ENCODE measurements at regions not wholly inside any gene's neighbourhood (a gene's known extent, or its start where the extent isn't known, plus 50 kb on each side); places are given as distances from the start of the nearest gene placed in this dataset.
"Not testable (repeated sequence)": the region's sequence is repeated elsewhere in the genome, so short reads cannot be mapped to it uniquely, and the experiment has no call there.

DNA sequence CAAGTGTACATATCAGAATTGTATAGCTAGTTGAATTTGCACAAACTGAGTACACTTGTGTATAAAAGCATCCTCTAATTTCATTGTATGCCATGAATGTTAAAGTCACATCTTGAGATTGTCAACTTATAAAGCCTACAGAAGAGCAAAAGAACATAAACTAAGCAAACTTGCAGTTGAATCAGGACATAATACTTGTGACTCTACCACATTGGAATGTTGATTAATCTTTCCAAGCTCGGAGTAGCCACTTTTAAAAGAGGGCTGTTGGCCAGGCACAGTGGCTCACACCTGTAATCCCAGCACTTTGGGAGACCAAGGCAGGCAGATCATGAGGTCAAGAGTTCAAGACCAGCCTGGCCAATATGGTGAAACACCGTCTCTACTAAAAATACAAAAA, 1220.8 kb upstream of the B3GALT2 start:
- DNase-seq (ENCODE audit: extremely low read depth, low read depth): not testable (repeated sequence)

- DNase-seq (ENCODE audit: extremely low read depth, low read depth): no peak
Measured at GRCh38 chr1:194394676-194395075, 1208.3 kb upstream of the B3GALT2 start.

DNA sequence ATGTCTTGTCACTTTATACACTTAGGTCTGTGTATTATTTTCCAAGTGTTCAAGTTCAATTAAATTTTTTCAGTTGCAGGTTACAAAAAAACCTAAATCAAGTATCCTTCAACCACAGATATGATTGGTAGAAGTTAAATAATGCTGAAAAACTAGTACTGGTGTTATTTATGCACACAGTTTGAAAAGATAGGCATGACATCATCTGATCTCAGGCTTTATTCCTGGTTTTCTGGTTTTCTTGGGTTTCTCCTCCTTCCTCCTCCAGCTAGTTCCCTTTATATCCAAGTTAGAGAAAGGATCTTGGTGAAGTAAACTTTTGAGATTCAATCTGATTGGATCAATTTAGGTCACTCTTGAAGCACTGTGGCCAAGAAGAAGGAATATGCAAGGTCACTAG, 1201.1 kb upstream of the B3GALT2 start:
- DNase-seq (ENCODE audit: extremely low read depth, low read depth): no peak

GRCh38 chr1:194378517-194378916, 1192.1 kb upstream of the B3GALT2 start:
- no peak for DNase-seq (ENCODE audit: extremely low read depth, low read depth)

DNA sequence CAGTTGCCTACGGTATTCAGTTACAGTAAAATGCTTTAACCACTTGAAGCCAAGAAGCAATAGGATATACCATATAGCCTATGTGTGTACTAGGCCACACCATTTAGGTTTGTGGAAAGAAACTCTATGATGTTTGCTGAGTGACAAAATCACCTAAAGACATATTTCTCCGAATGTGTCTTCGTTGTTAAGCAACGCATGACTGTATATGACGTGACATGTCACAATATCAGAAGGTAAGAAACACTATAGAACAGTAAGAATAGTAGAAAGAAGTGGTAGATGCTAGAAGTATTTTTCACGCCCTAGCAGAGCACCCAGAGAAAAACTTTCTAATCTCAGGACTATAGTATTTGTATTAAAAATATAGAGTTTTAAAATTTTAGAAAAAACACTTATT, 1188.2 kb upstream of the B3GALT2 start:
- DNase-seq (ENCODE audit: extremely low read depth, low read depth): no peak

DNA sequence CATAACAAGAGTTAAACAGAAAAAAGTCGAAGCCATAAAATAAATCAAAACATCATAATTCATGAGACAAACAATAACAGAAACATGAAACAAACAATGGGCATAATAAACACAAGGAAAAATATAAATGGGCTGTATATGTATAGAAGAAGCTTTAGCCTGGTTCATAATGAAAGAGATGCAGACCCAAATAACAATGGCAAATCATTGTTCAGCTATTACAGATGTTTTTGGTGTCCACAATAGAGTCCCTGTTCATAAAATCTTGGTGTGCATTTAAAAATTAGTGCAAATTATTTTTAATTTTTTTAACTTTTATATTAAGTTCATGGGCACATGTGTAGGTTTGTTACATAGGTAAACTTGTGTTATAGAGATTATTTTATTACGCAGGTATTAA, 1185.9 kb upstream of the B3GALT2 start:
- DNase-seq (ENCODE audit: extremely low read depth, low read depth): no peak

GRCh38 chr1:194369622-194370021, 1183.2 kb upstream of the B3GALT2 start:
- DNase-seq (ENCODE audit: extremely low read depth, low read depth): no peak

GRCh38 chr1:194369060-194369459, 1182.6 kb upstream of the B3GALT2 start:
- no peak for DNase-seq (ENCODE audit: extremely low read depth, low read depth)

DNA sequence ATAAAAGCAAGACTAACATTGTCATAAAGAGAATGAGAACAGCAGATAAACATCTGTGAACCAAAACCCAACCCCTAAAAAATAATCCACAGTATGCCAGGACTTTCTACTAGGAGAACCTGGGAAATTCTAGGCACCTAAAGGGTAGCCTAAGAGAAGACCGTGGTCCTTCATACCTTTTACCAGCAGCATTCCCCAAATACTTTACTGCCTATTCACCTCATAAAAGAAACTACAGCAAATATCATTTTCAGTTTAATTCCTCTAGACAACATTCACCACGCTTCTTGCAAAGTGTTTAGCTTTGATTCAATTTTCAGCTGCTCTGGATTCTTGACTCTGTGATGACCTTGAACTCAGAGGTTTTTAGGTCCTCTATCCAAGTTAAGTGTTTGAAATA, 1180.7 kb upstream of the B3GALT2 start:
- no peak for DNase-seq (ENCODE audit: extremely low read depth, low read depth)

- DNase-seq (ENCODE audit: extremely low read depth, low read depth): no peak
Measured at GRCh38 chr1:194366705-194367104, 1180.3 kb upstream of the B3GALT2 start.

GRCh38 chr1:194362327-194362726, 1175.9 kb upstream of the B3GALT2 start:
- no peak for DNase-seq (ENCODE audit: extremely low read depth, low read depth)

- DNase-seq (ENCODE audit: extremely low read depth, low read depth): no peak
Measured at GRCh38 chr1:194361374-194362131, 1175.1 kb upstream of the B3GALT2 start.

- no peak for DNase-seq (ENCODE audit: extremely low read depth, low read depth)
Measured at GRCh38 chr1:194358208-194358581, 1171.8 kb upstream of the B3GALT2 start.

DNA sequence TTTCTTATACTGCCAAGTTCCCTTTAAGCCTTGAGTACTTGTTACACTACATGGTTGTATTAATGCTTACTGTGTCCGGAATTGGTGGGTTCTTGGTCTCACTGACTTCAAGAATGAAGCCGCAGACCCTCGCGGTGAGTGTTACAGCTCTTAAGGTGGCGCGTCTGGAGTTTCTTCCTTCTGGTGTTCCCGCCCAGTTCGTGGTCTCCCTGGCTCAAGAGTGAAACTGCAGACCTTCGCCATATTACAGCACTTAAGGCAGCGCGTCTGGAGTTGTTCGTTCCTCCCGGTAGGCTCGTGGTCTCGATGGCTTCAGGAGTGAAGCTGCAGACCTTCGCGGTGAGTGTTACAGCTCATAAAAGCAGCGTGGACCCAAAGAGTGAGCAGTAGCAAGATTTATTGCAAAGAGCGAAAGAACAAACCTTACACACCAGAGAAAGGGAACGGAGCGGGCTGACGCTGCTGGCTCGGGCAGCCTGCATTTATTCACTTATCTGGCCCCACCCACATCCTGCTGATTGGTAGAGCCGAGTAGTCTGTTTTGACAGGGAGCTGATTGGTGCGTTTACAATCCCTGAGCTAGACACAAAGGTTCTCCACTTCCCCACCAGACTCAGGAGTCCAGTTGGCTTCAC, 1171.3 kb upstream of the B3GALT2 start:
- DNase-seq (ENCODE audit: extremely low read depth, low read depth): not testable (repeated sequence)

DNA sequence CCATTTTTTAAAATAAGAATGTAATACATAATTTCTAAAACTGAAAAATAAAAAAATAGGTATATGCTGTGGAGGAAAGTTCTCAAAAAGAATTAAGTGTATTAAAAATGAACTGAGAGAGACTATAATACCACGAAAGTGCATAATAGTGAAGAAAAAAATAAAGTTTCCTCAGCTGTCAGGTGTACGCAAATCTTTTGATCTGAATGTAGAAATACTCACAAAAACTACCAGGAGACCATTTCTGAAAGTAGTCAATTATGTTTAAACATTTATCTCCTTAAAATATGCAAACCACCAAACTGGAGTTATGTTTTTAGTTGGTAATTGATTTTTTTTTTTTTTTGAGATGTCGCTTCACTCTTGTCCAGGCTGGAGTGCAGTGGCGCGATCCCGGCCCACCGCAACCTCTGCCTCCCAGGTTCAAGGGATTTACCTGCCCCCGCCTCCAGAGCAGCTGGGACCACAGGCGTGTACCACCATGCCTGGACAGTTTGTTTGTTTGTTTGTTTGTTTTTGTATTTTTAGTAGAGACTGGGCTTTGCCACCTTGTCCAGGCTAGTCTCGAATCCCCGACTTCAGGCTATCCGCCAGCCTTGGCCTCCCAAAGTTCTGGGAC, 1169.2 kb upstream of the B3GALT2 start:
- DNase-seq (ENCODE audit: extremely low read depth, low read depth): no peak

DNA sequence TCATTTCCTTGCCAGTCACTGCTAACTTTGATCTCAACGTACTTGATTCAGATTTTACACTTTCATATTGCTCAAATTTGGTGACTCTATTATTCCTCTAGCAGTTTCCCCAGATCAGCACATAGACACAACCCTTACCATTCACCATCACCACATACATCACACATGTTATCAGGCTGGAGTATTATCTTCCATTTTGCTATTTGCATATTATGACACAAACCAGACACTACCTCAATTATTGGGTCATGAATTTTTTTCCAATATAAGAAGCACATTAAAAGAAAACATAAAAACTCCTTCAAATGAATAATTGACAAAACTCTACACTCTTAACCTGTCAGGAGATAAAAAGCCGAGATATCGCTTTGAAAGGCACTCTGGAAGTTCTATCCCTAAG, 1166.7 kb upstream of the B3GALT2 start:
- DNase-seq (ENCODE audit: extremely low read depth, low read depth): no peak

GRCh38 chr1:194347200-194347599, 1160.8 kb upstream of the B3GALT2 start:
- DNase-seq (ENCODE audit: extremely low read depth, low read depth): no peak

DNA sequence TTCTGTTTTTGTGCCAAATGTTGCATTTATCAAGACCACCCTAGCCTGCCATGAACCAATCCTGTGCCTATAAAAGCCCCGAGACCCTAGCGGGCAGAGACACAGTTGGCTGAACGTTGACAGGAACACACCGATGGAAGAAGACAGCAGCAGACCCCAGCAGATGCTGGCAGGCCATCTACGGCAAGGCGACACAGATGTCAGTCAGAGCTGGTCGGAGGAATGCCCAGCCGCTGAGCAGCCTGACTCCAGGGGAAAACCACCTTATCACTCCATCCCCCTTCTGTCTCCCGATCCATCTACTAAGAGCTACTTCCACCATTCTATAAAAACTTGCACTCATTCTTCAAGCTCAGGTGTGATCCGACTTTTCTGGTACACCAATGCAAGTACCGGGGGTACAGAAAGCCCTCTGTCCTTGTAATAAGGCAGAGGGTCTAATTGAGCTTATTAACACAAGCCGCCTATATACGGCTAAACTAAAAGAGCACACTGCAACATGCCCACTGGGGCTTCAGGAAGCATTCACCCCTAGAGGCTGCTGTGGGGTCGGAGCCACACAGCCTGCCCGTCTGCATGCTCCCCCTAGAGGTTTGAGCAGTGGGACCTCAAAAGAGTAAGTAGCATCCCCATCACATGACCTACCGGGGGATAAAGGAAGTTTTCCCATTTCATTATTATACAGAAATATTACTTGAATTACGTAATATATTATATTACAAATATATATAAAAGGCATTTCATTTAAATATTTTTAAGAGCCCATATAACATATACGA, 1156.3 kb upstream of the B3GALT2 start:
- DNase-seq (ENCODE audit: extremely low read depth, low read depth): no peak

DNA sequence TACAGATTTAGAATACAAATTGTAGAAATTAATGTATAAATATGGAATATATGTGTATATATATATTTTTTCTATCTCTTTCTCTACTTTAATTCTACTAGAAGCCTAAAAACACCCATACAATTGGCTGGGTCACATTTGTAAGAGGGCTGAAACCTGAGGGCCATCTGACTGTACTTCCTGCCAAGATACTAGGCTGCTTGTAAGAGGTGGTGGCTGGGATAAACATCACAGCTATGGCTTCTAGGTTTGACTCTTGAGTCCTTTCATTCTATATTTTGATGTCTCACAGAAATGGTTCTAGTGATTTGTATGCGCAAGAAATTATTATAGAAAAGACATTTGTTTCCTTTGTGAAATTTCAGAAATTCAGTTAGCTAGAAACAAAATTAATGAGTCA, 1155.2 kb upstream of the B3GALT2 start:
- DNase-seq (ENCODE audit: extremely low read depth, low read depth): no peak

DNA sequence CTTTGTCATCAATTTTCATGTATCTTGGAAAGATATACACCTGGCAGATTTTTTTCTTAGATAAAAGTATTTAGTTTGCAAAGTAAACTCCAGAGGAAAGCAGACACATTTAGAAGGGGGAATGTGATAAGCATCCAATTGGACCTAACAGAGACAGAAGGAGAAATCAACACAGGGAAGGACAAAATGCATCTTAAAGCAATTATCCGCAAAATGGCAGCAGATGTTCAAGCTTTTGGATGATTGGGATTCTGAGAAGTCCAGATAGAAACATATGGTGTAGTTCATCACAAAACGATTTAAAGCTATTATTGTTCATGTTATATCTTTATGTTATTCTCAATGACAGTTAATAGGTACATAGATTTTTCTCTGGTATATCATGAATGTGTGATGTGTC, 1153.1 kb upstream of the B3GALT2 start:
- no peak for DNase-seq (ENCODE audit: extremely low read depth, low read depth)

DNA sequence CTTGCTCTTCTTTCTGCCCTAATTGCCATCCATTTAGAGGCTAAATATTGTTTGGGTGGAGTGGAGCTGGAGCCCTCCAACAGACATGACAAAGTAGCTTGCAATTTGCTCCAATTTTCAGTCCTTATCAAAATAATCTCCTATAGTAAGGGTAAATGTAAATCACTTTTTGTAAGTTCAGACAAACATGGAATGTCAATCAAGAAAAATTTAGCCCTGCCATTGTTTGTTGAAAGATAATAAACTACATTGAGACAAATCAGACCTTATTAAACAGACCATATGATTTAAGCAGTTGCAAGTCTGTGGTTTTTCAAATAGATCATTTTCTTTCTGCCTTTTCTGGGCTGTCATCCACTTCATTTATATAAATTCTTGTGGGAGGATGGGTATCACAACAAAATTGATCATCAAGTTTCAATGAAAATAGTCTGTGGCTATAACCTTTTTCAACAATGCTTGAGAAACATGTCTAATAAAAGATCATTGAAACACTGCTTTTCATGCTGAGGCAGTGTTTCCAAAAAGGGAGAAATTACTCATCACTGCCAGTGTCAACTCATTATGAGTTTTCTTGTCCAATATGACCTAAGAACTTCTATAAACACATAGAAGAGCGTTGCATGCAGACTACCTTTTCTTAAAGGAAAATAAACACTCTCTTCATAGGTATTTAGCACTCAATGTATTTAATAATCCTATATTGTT, 1152.0 kb upstream of the B3GALT2 start:
- DNase-seq (ENCODE audit: extremely low read depth, low read depth): no peak
